Large intestine (tissue), 3 donors: ENCODE measurements at regions not wholly inside any gene's neighbourhood (a gene's known extent, or its start where the extent isn't known, plus 50 kb on each side); places are given as distances from the start of the nearest gene placed in this dataset.

ENCODE experiments used
- DNase-seq, 2 donors: peaks; one replicate each; pipeline versions ENCODE4 v3.0.0 to v3.0.0-alpha.2; 2013
- H3K27ac ChIP-seq: one replicate; pipeline ENCODE4 v1.5.1; 2013; ENCODE audit warnings: low read length
- H3K27me3 ChIP-seq: 2 replicates; pipeline ENCODE4 v1.6.1; 2013; ENCODE audit warnings: low read length; ENCODE audit not compliant: control insufficient read depth, insufficient read depth
- H3K36me3 ChIP-seq: 2 replicates; pipeline ENCODE4 v1.6.1; 2013; ENCODE audit warnings: low read length; ENCODE audit not compliant: control insufficient read depth, insufficient read depth
- H3K4me1 ChIP-seq: one replicate; pipeline ENCODE4 v1.6.1; 2013; ENCODE audit warnings: low read length; ENCODE audit not compliant: control insufficient read depth, insufficient read depth
- H3K4me3 ChIP-seq: one replicate; pipeline ENCODE4 v1.5.1; 2013; ENCODE audit warnings: low read length
- H3K9me3 ChIP-seq: one replicate; pipeline ENCODE4 v1.6.1; 2013; ENCODE audit warnings: mild to moderate bottlenecking, low read depth, low read length, moderate library complexity; ENCODE audit not compliant: control insufficient read depth
- WGBS: methylation state at CpG from one replicate; pipeline ENCODE4 v1.1.5; 2013; ENCODE audit warnings: low lambda C conversion rate; ENCODE audit not compliant: insufficient coverage; 5-methylcytosine and 5-hydroxymethylcytosine counted together

DNA sequence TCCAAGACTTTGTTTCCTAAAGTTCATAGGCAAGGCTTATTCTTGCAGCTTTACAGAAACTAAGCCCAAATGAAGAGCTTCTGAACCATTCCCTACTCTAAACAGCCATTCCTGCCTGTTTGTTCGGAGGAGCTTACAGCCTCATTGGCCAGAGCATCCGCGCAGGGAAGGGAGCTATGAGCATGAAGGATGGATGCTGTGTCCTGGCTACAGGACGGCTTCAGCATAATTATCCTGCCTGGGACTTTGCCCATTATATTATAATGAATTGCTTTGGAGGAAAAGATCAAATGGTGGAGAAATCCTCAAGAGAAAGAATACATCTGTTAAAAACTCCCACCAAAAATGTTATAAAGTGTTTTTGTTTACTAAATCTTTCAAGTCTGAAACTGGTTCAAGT is 378.2 kb upstream of the BTBD3 start:
- no peak for DNase-seq
- no CpG with 5 or more reads among the region's 4 CpGs for WGBS
- H3K9me3 ChIP-seq, result peaks cover 4% of the 10 kb centered on the region
- no peak overlapping the region for H3K4me3 ChIP-seq
- no peaks in the 10 kb centered on the region for H3K36me3 ChIP-seq
- no peaks in the 10 kb centered on the region for H3K4me1 ChIP-seq
- H3K27me3 ChIP-seq, result no peaks in the 10 kb centered on the region
- no peak overlapping the region for H3K27ac ChIP-seq

DNA sequence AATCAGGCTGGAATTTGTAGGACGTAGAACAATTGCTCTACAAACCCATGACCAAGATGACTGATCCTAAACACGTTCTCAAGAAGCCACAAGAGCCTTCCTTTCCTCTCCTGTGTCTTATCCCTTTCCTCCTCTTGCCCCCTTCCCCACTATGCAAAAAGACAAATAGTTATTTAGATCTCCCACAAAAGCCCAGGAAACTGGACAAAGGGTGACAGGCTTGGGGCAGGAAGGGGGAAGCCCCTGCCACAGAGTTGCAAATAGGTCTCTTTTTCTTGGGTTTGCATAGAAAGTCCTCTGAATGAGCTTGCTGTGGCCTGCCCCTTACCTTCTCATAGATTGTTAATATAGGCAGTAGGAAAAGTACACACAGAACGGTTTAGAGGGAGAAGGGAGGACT is 377.1 kb upstream of the BTBD3 start:
- H3K27me3 ChIP-seq, result no peaks in the 10 kb centered on the region
- 84% methylated on average over 3 of the region's 3 CpGs for WGBS
- no peak for DNase-seq
- H3K36me3 ChIP-seq, result no peaks in the 10 kb centered on the region
- H3K4me1 ChIP-seq, result no peaks in the 10 kb centered on the region
- H3K9me3 ChIP-seq, result peaks cover 4% of the 10 kb centered on the region
- no peak overlapping the region for H3K27ac ChIP-seq
- H3K4me3 ChIP-seq, result no peak overlapping the region

DNA sequence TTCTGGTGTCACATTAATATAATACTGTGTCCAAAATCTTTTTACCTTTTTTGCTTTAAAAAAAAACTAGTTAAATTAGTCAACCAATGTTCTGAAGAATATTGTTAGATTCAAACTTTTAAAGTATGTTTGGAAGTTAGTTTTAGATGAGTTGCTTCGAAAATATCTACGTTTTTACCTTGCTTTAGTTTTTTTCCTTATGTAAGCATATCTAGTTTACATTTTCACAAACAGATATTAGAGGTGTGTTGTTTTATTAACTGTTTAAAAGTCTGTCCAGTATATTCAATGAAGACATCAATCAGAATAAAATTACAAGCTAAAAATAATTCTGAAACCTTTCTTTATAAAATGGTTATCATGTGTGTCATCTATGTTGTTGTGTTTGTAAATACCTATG is 375.0 kb upstream of the BTBD3 start:
- DNase-seq, result no peak
- Histone ChIP-seq H3K27me3 (no peaks in the 10 kb centered on the region), H3K4me3 (no peak overlapping the region), H3K36me3 (no peaks in the 10 kb centered on the region), H3K27ac (no peak overlapping the region), H3K9me3 (peaks cover 4% of the 10 kb centered on the region), H3K4me1 (no peaks in the 10 kb centered on the region)
- WGBS, result 96% methylated on average over 2 of the region's 2 CpGs

DNA sequence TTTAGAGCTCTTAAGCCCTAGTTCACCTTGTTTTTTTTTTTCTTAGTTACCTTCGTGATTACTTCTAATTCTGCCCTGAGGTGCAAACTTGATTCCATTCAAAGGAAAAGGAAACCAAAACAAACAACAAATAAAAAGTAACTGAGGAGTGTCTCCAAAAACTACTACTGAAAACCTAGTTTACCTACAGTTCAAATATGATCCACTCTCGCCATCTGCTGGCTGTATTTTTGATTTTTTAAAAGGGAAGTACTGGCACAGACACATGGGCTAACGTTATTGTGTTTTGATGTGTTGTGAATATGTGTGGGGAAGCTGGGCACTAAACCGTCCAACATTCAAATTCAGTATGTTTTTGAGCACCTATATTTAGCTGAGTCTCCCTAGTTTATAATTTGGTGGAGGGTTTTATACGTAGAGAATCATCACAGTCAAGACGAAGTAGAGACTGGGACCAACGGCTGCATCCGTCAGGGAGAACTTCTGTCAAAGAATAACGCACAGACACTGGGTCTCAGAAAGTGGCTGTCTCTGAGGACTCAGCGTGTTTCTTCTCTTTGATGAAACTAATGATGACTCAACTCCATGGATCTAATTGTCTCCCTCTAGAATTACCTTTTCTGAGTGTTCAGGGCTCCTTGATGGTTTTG is 373.5 kb upstream of the BTBD3 start:
- H3K27me3 ChIP-seq, result no peaks in the 10 kb centered on the region
- DNase-seq, result peak; percentile 23 to 45
- peaks cover 4% of the 10 kb centered on the region for H3K9me3 ChIP-seq
- no peak overlapping the region for H3K27ac ChIP-seq
- no peak overlapping the region for H3K4me3 ChIP-seq
- 0% methylated on average over 3 of the region's 10 CpGs for WGBS
- H3K4me1 ChIP-seq, result no peaks in the 10 kb centered on the region
- H3K36me3 ChIP-seq, result no peaks in the 10 kb centered on the region

DNA sequence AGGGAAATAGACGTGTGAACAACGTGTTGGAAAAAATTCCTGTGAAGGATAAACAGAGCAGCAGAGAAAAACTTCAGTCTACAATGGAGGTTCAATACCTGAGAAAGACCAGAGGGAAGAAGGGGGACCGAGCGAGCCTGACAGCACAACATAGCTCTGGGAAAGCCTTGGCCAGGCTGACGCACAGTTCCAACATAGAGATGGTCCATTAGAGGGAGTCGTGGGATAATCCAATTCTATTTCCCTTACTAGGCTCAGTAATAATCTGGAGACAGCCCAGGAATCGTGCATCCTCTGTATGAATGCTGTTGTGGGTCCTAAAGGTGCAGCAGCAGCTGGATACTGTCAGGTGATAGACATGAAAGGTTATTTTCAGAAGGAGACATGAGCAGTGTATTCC is 370.8 kb upstream of the BTBD3 start:
- H3K4me1 ChIP-seq, result no peaks in the 10 kb centered on the region
- WGBS, result no CpG with 5 or more reads among the region's 7 CpGs

DNA sequence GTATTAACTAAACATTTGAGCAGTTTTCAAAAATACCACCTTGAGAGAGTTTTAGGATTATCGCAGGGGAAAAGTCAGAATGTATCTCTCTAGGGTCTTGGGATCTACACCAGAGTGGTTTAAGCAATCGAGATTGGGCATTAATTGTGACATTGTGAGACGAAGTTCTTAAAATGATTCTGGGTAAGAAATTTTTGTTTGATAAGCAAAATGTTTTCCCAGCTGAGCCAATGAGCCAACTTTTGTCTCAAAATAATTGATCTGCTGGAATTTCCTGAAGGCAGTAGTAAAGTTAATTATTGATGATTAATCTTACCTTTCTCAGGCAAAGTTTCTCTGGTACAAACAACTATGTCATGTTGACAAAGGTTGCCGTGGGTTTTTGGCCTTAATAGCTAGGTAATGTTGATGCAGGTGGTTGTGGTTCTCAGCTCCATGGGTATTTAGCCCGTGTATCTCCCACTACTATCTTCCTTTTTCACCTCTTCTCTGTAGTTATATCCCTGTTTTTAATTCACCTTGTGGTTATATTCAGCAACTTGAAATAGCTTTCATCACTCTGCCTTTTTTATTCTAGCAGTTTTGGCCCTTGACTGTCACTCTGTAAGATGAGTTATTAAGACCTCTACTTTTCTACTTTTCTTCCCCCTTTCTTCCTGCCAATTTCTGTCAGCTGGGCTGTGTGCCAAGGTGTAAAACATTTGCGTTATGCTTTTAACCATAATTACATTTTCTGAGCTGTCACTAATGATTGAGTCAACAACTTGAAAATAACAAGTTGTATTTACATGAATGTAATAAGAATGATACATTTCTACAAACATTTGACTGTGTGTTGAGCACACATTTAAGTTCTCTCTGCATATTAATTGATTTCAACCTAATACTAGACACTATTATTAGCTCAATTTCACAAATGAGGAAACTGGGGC is 368.3 kb upstream of the BTBD3 start:
- Histone ChIP-seq H3K36me3 (no peaks in the 10 kb centered on the region), H3K9me3 (no peaks in the 10 kb centered on the region), H3K27me3 (no peaks in the 10 kb centered on the region), H3K4me3 (no peak overlapping the region), H3K4me1 (no peaks in the 10 kb centered on the region), H3K27ac (no peak overlapping the region)
- DNase-seq, result no peak
- 47% methylated on average over 2 of the region's 6 CpGs for WGBS

More for the DNA sequence above, 370.8 kb upstream of the BTBD3 start:
- no peak for DNase-seq
- no peaks in the 10 kb centered on the region for H3K27me3 ChIP-seq
- H3K36me3 ChIP-seq, result no peaks in the 10 kb centered on the region
- H3K9me3 ChIP-seq, result no peaks in the 10 kb centered on the region
- H3K4me3 ChIP-seq, result no peak overlapping the region
- no peak overlapping the region for H3K27ac ChIP-seq

DNA sequence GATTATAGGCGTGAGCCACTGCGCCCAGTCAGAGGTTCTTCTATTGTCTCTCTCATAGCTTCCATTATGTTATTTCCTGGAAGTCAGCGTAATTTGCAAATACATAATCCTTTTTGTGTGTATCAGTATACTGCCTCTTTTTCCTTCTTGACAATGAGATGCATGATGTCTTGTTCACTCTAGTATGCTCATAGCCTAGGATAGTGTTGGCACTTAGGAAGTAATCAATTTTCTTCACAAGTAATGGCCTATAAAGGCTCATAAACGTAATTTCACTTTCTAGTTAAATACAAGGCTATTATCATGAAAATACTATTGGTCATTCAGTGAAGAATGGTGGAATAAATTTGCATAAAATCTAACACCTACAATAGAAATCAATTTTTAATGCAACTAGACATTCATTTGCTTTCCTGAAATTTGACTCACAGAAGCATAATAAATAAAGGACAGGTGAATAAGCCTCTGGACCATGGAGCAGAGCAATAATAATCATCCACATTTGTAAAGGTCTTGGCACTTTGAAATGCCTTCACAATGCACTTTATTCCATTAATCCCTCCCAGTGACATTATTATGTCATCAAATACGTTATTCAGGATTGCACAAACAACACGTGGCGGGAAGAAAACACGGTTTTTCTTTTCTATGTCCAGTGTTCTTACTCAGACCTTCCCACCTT is 366.9 kb upstream of the BTBD3 start:
- WGBS, result 100% methylated on average over 1 of the region's 8 CpGs
- Histone ChIP-seq H3K27ac (no peak overlapping the region), H3K9me3 (no peaks in the 10 kb centered on the region), H3K27me3 (no peaks in the 10 kb centered on the region), H3K4me3 (no peak overlapping the region), H3K36me3 (no peaks in the 10 kb centered on the region), H3K4me1 (no peaks in the 10 kb centered on the region)
- no peak for DNase-seq

DNA sequence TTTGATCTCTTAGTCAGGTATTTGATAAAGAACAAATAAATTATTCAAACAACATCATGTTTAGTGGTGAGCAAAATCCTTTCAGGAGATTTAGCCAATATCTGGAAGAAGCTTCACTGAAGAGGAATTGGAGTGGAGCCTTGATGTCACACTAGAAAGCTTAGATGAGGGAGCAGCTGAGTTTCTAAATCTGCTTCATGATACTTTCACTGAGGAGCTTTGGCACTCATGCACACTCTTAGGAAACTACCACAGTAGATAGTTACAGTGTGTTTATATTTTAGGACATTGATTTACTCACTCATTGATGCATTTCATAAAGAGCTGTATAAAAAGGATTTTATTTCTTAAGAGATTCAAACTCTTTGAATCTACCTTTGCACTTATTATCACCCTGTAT is 366.2 kb upstream of the BTBD3 start:
- Histone ChIP-seq H3K4me3 (no peak overlapping the region), H3K36me3 (no peaks in the 10 kb centered on the region), H3K4me1 (no peaks in the 10 kb centered on the region), H3K9me3 (no peaks in the 10 kb centered on the region), H3K27ac (no peak overlapping the region), H3K27me3 (no peaks in the 10 kb centered on the region)
- DNase-seq, result no peak

DNA sequence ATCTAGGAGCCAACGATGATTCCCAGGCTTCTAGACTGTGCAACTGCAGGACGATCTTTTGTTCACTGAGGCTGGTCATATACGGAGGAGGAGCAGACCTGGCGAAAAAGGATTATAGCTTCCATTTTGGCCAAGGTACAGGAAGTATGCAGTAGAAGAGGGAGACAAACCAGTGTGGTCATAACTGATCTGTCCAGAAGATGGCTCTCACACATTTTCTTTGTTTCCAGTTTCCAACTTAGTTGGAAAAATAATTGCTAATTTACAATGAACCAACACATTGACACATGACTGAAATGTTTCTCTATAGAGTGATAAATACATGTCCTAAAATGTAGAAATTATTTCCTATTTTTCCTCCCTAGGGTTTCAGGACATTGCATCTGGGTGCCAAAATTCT is 364.1 kb upstream of the BTBD3 start:
- Histone ChIP-seq H3K4me3 (no peak overlapping the region), H3K27me3 (no peaks in the 10 kb centered on the region), H3K27ac (no peak overlapping the region), H3K36me3 (no peaks in the 10 kb centered on the region), H3K9me3 (no peaks in the 10 kb centered on the region), H3K4me1 (no peaks in the 10 kb centered on the region)
- WGBS, result 100% methylated on average over 1 of the region's 4 CpGs
- no peak for DNase-seq

DNA sequence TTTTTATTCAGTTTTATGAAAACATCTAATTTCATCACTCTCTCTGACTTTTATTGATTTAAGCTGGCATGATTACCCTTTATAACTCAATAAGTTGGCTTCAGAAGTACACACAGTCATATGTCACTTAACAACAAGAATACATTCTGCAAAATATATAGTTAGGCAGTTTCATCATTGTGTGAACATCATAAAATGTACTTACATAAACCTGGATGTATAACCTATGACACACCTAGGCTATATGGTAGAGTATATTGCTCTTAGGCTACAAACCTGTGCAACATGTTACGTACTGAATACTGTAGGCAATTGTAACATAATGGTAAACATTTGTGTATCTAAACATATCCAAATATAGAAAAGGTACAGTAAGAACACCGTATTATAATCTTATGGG is 362.2 kb upstream of the BTBD3 start:
- Histone ChIP-seq H3K4me1 (no peaks in the 10 kb centered on the region), H3K36me3 (no peaks in the 10 kb centered on the region), H3K4me3 (no peak overlapping the region), H3K27ac (no peak overlapping the region), H3K9me3 (no peaks in the 10 kb centered on the region), H3K27me3 (no peaks in the 10 kb centered on the region)
- no CpG with 5 or more reads among the region's 2 CpGs for WGBS
- DNase-seq, result no peak
